HEK293 (cell line): ENCODE measurements at regions not wholly inside any gene's neighbourhood (a gene's known extent, or its start where the extent isn't known, plus 50 kb on each side); places are given as distances from the start of the nearest gene placed in this dataset.

ENCODE experiments used
- CTCF ChIA-PET: fragments of 350-600 bp; formaldehyde crosslinking; extraction: SDS; loops from one replicate; lab custom pipeline; 2021; ENCODE audit warnings: antibody characterized with exemption; lab: Yijun Ruan, JAX
- POLR2A ChIA-PET: fragments of 300-600 bp; formaldehyde crosslinking; extraction: SDS; loops from one replicate; lab custom pipeline; 2020; ENCODE audit warnings: antibody characterized with exemption, inconsistent platforms; lab: Yijun Ruan, JAX
- H3K27ac ChIP-seq: fragments of 200-500 bp; sonication (Bioruptor generic); 2 replicates; pipeline ENCODE4 v1.5.1; 2014; ENCODE audit warnings: low read depth, low read length, control low read depth, inconsistent platforms; ENCODE audit errors: extremely low read depth
- H3K36me3 ChIP-seq, 2 experiments: fragments of 200-500 bp in 1 of 2; sonication (Bioruptor generic) in 1 of 2; 1 replicate in 1 of 2; 2 replicates in 1 of 2; pipeline ENCODE4 v1.5.1; 2014 to 2017; ENCODE audit warnings: inconsistent platforms in 2 of 2, low read length in 2 of 2; ENCODE audit not compliant: control insufficient read depth in 2 of 2, insufficient read depth in 1 of 2
- H3K4me1 ChIP-seq: fragments of 200-500 bp; sonication (Bioruptor generic); 2 replicates; pipeline ENCODE4 v1.5.1; 2014; ENCODE audit warnings: mild to moderate bottlenecking, low read length, inconsistent platforms; ENCODE audit not compliant: control insufficient read depth, insufficient read depth
- H3K4me3 ChIP-seq: 2 replicates; pipeline ENCODE4 v1.5.1; 2011; ENCODE audit warnings: low read depth, mild to moderate bottlenecking, control low read depth, low read length, moderate library complexity
- H3K9me3 ChIP-seq: fragments of 200-500 bp; sonication (Bioruptor generic); 2 replicates; pipeline ENCODE4 v1.5.1; 2014; ENCODE audit warnings: low read depth, low read length, inconsistent platforms; ENCODE audit not compliant: control insufficient read depth, insufficient read depth
- IKZF3 ChIP-seq: fragments of 450-650 bp; IDR thresholded peaks from 2 replicates; pipeline ENCODE4 v1.5.0; 2018; ENCODE audit warnings: missing biosample characterization, mild to moderate bottlenecking, missing genetic modification characterization, moderate library complexity
- KLF17 ChIP-seq: fragments of 450-650 bp; formaldehyde crosslinking; IDR thresholded peaks from 2 replicates; pipeline ENCODE4 v1.5.1; 2016; ENCODE audit warnings: missing biosample characterization, missing genetic modification characterization
- TRIM28 ChIP-seq: IDR thresholded peaks from 2 replicates; pipeline ENCODE4 v1.6.1; 2011; ENCODE audit warnings: low read length, control low read depth, borderline replicate concordance
- TSHZ1 ChIP-seq: fragments of 450-650 bp; formaldehyde crosslinking; IDR thresholded peaks from 2 replicates; pipeline ENCODE4 v1.5.1; 2016; ENCODE audit warnings: missing biosample characterization, missing genetic modification characterization, borderline replicate concordance
- ZBTB20 ChIP-seq: fragments of 450-650 bp; formaldehyde crosslinking; IDR thresholded peaks from 2 replicates; pipeline ENCODE4 v1.5.1; 2016; ENCODE audit warnings: missing biosample characterization, missing genetic modification characterization
- ZBTB26 ChIP-seq: fragments of 450-650 bp; formaldehyde crosslinking; optimal IDR thresholded peaks from 2 replicates; pipeline ENCODE3; 2016; ENCODE audit warnings: missing biosample characterization, mild to moderate bottlenecking, missing genetic modification characterization
- ZBTB8A ChIP-seq: fragments of 450-650 bp; formaldehyde crosslinking; IDR thresholded peaks from 2 replicates; pipeline ENCODE4 v1.5.1; 2016; ENCODE audit warnings: missing biosample characterization, missing genetic modification characterization
- ZFHX2 ChIP-seq: fragments of 450-650 bp; formaldehyde crosslinking; conservative IDR thresholded peaks from 2 replicates; pipeline ENCODE4 v1.5.1; 2016; ENCODE audit warnings: missing biosample characterization, missing genetic modification characterization
- ZNF112 ChIP-seq: fragments of 450-650 bp; formaldehyde crosslinking; IDR thresholded peaks from 2 replicates; pipeline ENCODE4 v1.5.0; 2017; ENCODE audit warnings: missing biosample characterization, missing genetic modification characterization
- ZNF132 ChIP-seq: fragments of 450-650 bp; formaldehyde crosslinking; IDR thresholded peaks from 2 replicates; pipeline ENCODE4 v1.5.1; 2017; ENCODE audit warnings: missing biosample characterization, missing genetic modification characterization, borderline replicate concordance
- ZNF148 ChIP-seq: fragments of 450-650 bp; formaldehyde crosslinking; IDR thresholded peaks from 2 replicates; pipeline ENCODE4 v1.5.0; 2017; ENCODE audit warnings: missing biosample characterization, missing genetic modification characterization, borderline replicate concordance
- ZNF16 ChIP-seq: fragments of 450-650 bp; formaldehyde crosslinking; IDR thresholded peaks from 2 replicates; pipeline ENCODE4 v1.5.1; 2016; ENCODE audit warnings: low read depth, missing biosample characterization, missing genetic modification characterization
- ZNF223 ChIP-seq: fragments of 450-650 bp; formaldehyde crosslinking; IDR thresholded peaks from 2 replicates; pipeline ENCODE4 v1.5.1; 2016; ENCODE audit warnings: missing biosample characterization, missing genetic modification characterization
- ZNF335 ChIP-seq: fragments of 450-650 bp; formaldehyde crosslinking; conservative IDR thresholded peaks from 2 replicates; pipeline ENCODE4 v1.5.1; 2016; ENCODE audit warnings: missing biosample characterization, missing genetic modification characterization
- ZNF366 ChIP-seq: fragments of 450-650 bp; formaldehyde crosslinking; conservative IDR thresholded peaks from 2 replicates; pipeline ENCODE4 v1.5.1; 2016; ENCODE audit warnings: missing biosample characterization, missing genetic modification characterization
- ZNF398 ChIP-seq: fragments of 450-650 bp; formaldehyde crosslinking; IDR thresholded peaks from 2 replicates; pipeline ENCODE4 v1.5.1; 2017; ENCODE audit warnings: missing biosample characterization, missing genetic modification characterization
- ZNF530 ChIP-seq: fragments of 450-650 bp; formaldehyde crosslinking; IDR thresholded peaks from 2 replicates; pipeline ENCODE4 v1.5.1; 2016; ENCODE audit warnings: low read depth, missing biosample characterization, missing genetic modification characterization
- ZNF596 ChIP-seq: fragments of 450-650 bp; IDR thresholded peaks from 2 replicates; pipeline ENCODE4 v1.5.0; 2018; ENCODE audit warnings: missing biosample characterization, mild to moderate bottlenecking, missing genetic modification characterization, moderate library complexity
- ZNF768 ChIP-seq: fragments of 450-650 bp; formaldehyde crosslinking; IDR thresholded peaks from 2 replicates; pipeline ENCODE4 v1.5.1; 2018; ENCODE audit warnings: missing biosample characterization, mild to moderate bottlenecking, missing genetic modification characterization
- ZNF791 ChIP-seq: fragments of 450-650 bp; formaldehyde crosslinking; IDR thresholded peaks from 2 replicates; pipeline ENCODE4 v1.5.1; 2016; ENCODE audit warnings: missing biosample characterization, missing genetic modification characterization
- ZNF837 ChIP-seq: fragments of 450-650 bp; formaldehyde crosslinking; IDR thresholded peaks from 2 replicates; pipeline ENCODE4 v1.5.1; 2016; ENCODE audit warnings: missing biosample characterization, missing genetic modification characterization
- ZSCAN5A ChIP-seq: fragments of 450-650 bp; formaldehyde crosslinking; IDR thresholded peaks from 2 replicates; pipeline ENCODE4 v1.5.1; 2016; ENCODE audit warnings: missing biosample characterization, missing genetic modification characterization

GRCh38 chr2:189933911-189934399, 128.6 kb downstream of the MSTN start:
- ChIA-PET POLR2A (no interaction called here), CTCF (interaction anchor here (0.7 kb wide), 1 partner anchor 19 kb away, joined by 3 read pairs; no protein-coding TSS in a partner anchor)
- Histone ChIP-seq H3K4me1 (no peaks in the 10 kb centered on the region), H3K4me3 (no peak overlapping the region), H3K9me3 (no peaks in the 10 kb centered on the region), H3K36me3 (no peaks in the 10 kb centered on the region), H3K27ac (no peak overlapping the region)
- TF ChIP-seq ZNF148 (tag by site-specific recombination) = no peak
- TF ChIP-seq ZNF132 (tag by site-specific recombination) = no peak
- TF ChIP-seq ZNF335 (tag by site-specific recombination) = no peak
- no peak for TF ChIP-seq ZNF16
- TF ChIP-seq ZNF791 (tag by site-specific recombination) = no peak
- no peak for TF ChIP-seq ZNF596 (tag by site-specific recombination)
- no peak for TF ChIP-seq ZNF837
- no peak for TF ChIP-seq TRIM28
- no peak for TF ChIP-seq ZFHX2 (tag by site-specific recombination)
- TF ChIP-seq ZBTB8A (tag by site-specific recombination) = no peak
- TF ChIP-seq ZNF530 = no peak
- no peak for TF ChIP-seq ZNF112 (tag by site-specific recombination)
- TF ChIP-seq ZBTB26 = no peak
- TF ChIP-seq IKZF3 (tag by site-specific recombination) = no peak
- TF ChIP-seq TSHZ1 (tag by site-specific recombination) = no peak
- no peak for TF ChIP-seq ZNF366 (tag by site-specific recombination)
- no peak for TF ChIP-seq ZNF398 (tag by site-specific recombination)

GRCh38 chr2:189933041-189933440, 129.5 kb downstream of the MSTN start:
- Histone ChIP-seq H3K27ac (no peak overlapping the region), H3K4me3 (no peak overlapping the region), H3K36me3 (no peaks in the 10 kb centered on the region), H3K9me3 (no peaks in the 10 kb centered on the region), H3K4me1 (no peaks in the 10 kb centered on the region)
- POLR2A ChIA-PET = no interaction called here
- CTCF ChIA-PET = interaction anchor here (0.7 kb wide), 1 partner anchor 18 kb away, joined by 3 read pairs; no protein-coding TSS in a partner anchor
- TF ChIP-seq ZBTB20 (tag by site-specific recombination) (no peak), ZNF768 (tag by site-specific recombination) (no peak), ZSCAN5A (tag by site-specific recombination) (no peak), KLF17 (tag by site-specific recombination) (no peak), ZNF223 (no peak), ZNF148 (tag by site-specific recombination) (no peak)
